Neutrophil (primary cell): ENCODE measurements at regions not wholly inside any gene's neighbourhood (a gene's known extent, or its start where the extent isn't known, plus 50 kb on each side); places are given as distances from the start of the nearest gene placed in this dataset.

Experiments
- H3K27ac ChIP-seq: fragments of 200-600 bp; sonication (generic); 2 replicates; pipeline ENCODE4 v1.5.1; 2016; ENCODE audit warnings: mild to moderate bottlenecking, moderate library complexity
- H3K27me3 ChIP-seq: fragments of 200-600 bp; sonication (generic); 2 replicates; pipeline ENCODE4 v1.6.0; 2016; ENCODE audit warnings: mild to moderate bottlenecking
- H3K36me3 ChIP-seq: fragments of 200-600 bp; sonication (generic); 2 replicates; pipeline ENCODE4 v1.5.1; 2017
- H3K4me1 ChIP-seq, 2 experiments: fragments of 200-600 bp in 1 of 2; sonication (generic) in 1 of 2; 1 replicate in 1 of 2; 2 replicates in 1 of 2; pipeline versions ENCODE4 v1.5.1 to v1.6.1; 2013 to 2016; ENCODE audit warnings: low read depth in 1 of 2, low read length in 1 of 2, mild to moderate bottlenecking in 1 of 2, moderate library complexity in 1 of 2; ENCODE audit not compliant: control insufficient read depth in 1 of 2, insufficient read depth in 1 of 2
- H3K4me3 ChIP-seq, 2 experiments: fragments of 200-600 bp in 1 of 2; sonication (generic) in 1 of 2; 1 replicate in 1 of 2; 2 replicates in 1 of 2; pipeline ENCODE4 v1.5.1; 2013 to 2016; ENCODE audit warnings: low read depth in 1 of 2, low read length in 1 of 2, mild to moderate bottlenecking in 1 of 2, moderate library complexity in 1 of 2
- H3K9me3 ChIP-seq: fragments of 200-600 bp; sonication (generic); 2 replicates; pipeline ENCODE4 v1.5.1; 2016
- CTCF ChIP-seq: fragments of 200-600 bp; sonication (generic); IDR thresholded peaks from 2 replicates; pipeline ENCODE4 v1.5.1; 2016; ENCODE audit warnings: antibody characterized with exemption

GRCh38 chr3:175868626-175869025, 1009.5 kb downstream of the NAALADL2 start:
- Histone ChIP-seq H3K27me3 (no peaks in the 10 kb centered on the region), H3K36me3 (no peaks in the 10 kb centered on the region), H3K4me3 (no peak overlapping the region), H3K4me1 (no peaks in the 10 kb centered on the region), H3K9me3 (no peaks in the 10 kb centered on the region), H3K27ac (no peak overlapping the region)
- TF ChIP-seq CTCF, result no peak

- no peak overlapping the region for H3K4me3 ChIP-seq
- no peaks in the 10 kb centered on the region for H3K36me3 ChIP-seq
- H3K4me1 ChIP-seq, result no peaks in the 10 kb centered on the region
- H3K27me3 ChIP-seq, result no peaks in the 10 kb centered on the region
- H3K27ac ChIP-seq, result no peak overlapping the region
- no peaks in the 10 kb centered on the region for H3K9me3 ChIP-seq
- TF ChIP-seq CTCF, result no peak
Measured at GRCh38 chr3:175865724-175866123, 1006.6 kb downstream of the NAALADL2 start.

GRCh38 chr3:175861916-175862315, 1002.8 kb downstream of the NAALADL2 start:
- no peaks in the 10 kb centered on the region for H3K9me3 ChIP-seq
- no peak for TF ChIP-seq CTCF
- no peak overlapping the region for H3K4me3 ChIP-seq
- no peaks in the 10 kb centered on the region for H3K36me3 ChIP-seq
- no peaks in the 10 kb centered on the region for H3K27me3 ChIP-seq
- H3K4me1 ChIP-seq, result no peaks in the 10 kb centered on the region
- H3K27ac ChIP-seq, result no peak overlapping the region
